Hepatic stellate cell (primary cell): ENCODE measurements at regions not wholly inside any gene's neighbourhood (a gene's known extent, or its start where the extent isn't known, plus 50 kb on each side); places are given as distances from the start of the nearest gene placed in this dataset.
A peak's percentile ranks its signal among the peaks of the same experiment; 100 is the strongest.

ENCODE experiments used
- DNase-seq: peaks from one replicate; pipeline ENCODE4 v3.0.0; 2011; ENCODE audit warnings: low spot score

DNA sequence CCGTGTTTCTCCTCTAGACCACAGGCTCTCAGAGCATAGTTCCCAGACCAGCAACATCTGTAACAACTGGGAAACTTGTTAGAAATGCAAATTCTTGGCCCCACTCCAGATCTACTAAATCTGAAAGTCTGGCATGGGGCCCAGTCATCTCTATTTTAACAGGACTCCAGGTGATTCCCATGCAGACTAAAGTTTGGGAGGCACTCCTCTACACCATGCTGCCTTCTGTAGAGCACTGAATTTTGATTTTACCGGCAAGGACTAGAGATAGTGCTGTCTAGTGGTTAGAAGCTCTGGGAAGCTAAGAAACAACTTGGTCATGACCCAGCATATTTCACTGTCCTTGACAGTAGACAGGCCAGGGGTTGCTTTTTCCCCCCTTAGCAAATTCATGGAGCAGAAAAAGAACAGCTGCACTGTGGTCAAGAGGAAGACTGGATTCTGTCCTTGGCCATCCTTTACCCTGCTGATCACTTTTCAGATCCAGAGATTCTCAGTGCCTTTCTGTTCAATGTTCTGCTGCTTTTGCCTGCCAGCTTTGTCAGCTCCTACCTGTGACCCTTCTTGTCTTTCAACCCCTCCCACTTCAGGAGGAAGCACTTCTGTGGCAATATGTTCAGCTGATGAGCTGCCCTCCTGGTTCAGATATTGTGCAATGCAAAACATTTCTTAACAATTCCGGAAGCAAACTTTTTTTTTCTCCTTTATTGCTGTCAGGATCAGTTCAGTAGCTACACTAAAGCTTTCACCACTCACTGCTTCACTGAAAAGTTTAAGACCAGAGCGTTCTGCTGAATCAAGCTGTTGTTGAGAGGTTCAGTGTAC lies 133.8 kb upstream of the NUDT4 start:
- no peak for DNase-seq

DNA sequence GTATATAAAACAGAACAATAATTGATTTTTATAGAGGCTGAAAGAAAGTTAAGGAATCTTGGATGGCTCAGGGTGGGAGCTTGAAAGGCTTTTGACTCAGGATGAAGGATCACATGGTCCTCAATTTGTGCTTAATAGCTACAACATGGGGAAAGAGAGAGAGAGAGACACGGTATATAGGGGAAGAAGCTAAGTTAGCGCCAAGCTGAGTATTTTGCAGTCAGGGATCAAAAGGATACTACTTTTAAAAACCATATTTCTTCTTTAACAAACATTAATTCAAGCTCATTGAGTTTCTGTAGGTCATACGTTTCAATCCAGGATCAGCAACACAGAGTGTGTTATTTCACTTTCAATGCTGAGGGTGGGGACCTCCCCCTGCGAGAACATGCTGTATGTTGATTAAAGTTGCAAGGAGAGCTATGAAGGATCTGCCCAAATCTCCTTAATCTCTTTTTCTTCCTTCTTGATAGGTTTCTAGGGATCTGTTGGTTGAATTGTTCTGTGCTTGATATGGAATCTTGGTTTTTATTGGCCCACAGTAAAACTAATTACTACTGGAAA lies 133.1 kb upstream of the NUDT4 start:
- no peak for DNase-seq

DNA sequence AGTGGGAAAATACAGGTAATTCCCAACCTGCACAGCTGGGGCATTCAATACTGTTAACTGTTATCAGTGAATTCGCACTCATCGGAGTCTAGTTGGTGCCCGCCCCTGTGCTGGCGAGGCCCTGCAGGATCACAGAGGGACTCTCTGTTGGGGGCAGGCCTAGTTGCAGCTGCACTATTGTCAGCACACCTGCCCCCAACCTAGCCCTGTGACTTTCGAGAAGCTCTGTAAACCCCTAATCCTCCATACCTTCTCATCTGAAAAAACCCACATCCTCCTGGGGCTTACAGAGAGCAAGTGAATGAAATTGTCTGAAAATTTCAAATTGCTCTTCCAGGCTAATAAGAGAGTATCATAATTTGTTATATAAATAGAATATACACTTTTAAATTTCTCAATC lies 132.2 kb upstream of the NUDT4 start:
- no peak for DNase-seq

DNA sequence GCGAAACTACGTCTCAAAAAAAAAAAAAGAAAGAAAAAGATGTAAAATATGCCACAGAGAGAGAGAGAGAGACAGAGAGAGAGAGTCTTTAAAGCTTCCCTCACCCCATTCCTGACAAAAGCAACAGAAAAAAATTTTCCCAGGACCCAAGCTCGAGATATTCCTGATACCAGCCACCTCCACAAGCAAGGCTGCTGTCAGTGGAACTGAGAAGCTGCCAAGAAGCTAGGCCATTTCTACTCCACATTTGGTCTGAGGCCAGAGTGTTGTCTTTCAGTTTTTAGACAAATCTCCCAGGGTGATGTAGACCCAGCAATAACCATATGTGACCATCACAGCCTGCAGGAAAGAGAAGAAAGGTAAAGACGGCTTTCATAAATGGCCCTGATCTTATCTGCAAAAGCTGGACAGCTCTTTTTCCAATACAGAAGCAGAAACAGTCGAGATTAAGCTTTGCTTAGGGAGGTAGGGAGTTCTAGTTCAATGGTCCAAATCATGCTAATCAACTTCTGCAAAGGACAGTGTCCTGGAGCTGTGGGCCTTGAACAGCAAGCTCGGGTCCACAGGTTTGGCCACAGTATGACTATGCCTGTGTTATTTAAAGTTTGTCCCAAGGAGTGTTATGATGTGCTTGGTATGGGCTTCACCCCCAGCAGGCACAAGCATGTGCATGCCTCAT lies 130.3 kb upstream of the NUDT4 start:
- DNase-seq = no peak

- DNase-seq = no peak
Observed at GRCh38 chr12:93252221-93252620, 125.5 kb upstream of the NUDT4 start.

GRCh38 chr12:93254911-93255310 lies 122.8 kb upstream of the NUDT4 start:
- no peak for DNase-seq

DNA sequence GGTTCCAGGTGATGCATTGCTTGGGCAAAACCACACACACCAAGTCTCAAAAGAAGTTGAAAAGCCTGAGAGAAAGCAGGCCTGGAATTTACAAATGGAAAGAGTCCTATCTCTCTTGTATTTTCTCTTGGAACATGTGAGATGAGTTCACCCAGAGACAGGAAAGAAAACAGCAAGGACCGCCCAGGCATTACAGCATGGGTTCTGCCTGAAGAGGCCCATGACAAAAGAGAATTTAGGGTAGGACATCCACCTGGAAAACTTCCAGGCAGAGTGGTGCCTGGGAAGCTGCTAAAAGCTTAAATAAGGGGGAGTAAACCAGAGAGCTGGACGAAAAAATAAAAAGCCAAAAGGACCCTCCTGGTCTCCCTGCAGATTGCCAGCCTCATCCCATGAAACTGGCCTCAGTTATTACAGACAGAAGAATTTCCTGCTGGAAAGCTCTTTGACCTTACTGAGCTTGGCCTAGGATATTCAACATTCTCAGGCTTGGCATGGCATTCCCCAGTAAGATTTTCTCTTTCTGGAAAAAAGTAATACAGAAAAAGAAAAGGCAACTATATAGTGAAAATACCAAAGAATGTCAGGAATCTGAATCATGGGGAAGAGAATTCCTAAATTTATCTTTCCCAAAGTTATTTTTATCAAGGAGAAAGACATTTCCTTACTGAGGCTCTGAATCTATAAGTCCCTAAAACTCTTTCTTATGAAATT lies 121.3 kb upstream of the NUDT4 start:
- DNase-seq = peak; percentile 21

GRCh38 chr12:93261505-93262094 lies 116.1 kb upstream of the NUDT4 start:
- DNase-seq = no peak

DNA sequence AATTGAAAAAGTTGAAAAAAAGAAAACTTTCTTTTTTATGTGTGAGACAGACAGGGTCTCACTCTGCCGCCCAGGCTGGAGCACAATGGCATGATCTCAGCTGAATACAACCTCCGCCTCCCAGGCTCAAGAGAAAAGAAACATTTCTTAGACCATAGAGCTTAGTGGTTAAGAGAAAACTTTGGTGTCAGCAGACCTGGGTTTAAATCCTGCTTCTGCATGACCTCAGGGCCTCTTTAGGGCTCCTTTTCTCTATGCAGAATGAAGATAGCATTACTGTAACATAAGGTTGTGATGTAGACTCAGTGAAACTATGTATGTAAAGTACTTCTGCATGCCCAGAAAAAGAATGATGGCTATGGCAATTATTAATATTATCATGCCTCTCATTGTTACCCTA lies 104.7 kb upstream of the NUDT4 start:
- DNase-seq = no peak

DNA sequence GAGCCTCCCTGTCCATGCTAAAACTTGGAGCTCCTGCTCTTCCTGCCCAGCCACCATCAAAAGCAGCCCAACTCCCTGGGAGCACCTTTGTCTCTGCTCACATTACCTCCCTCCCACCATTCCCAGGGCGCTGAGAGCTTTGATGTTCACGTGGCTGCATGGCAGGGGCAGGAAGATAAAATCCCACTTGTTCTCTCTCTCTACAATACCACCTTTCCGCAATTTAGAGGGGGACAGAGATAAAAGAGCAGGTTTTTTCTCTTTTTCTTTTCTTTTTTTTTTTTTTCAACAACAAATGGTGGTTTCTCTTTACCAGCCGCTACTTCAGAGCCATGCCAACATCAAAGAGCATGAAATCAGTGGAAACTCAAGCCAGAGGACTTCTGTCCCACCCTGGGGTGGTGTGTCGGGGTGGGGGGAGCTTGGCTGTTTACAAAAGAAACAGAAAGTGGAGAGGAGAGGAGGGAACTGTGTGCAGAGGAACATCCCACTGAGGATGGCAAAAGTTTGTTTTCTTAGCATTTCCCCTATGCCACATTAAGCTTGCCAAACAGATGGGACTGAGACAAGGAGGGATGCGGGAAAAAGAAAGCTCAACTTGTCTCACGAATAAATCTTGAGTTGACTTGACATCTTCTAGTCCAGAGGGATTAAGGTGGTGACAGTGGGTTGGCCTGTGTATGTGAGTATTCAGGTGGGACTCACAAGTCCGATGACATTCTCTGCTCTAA lies 103.7 kb upstream of the NUDT4 start:
- DNase-seq = no peak

- DNase-seq = no peak
Observed at GRCh38 chr12:93274937-93275336, 102.8 kb upstream of the NUDT4 start.

- no peak for DNase-seq
Observed at GRCh38 chr12:93275589-93275988, 102.1 kb upstream of the NUDT4 start.

- DNase-seq = no peak
Observed at GRCh38 chr12:93279565-93280412, 97.9 kb upstream of the NUDT4 start.

- DNase-seq = no peak
Observed at GRCh38 chr12:93287149-93287548, 90.6 kb upstream of the NUDT4 start.

GRCh38 chr12:93288626-93289025 lies 89.1 kb upstream of the NUDT4 start:
- DNase-seq = no peak

- DNase-seq = no peak
Observed at GRCh38 chr12:93290391-93290790, 87.3 kb upstream of the NUDT4 start.

DNA sequence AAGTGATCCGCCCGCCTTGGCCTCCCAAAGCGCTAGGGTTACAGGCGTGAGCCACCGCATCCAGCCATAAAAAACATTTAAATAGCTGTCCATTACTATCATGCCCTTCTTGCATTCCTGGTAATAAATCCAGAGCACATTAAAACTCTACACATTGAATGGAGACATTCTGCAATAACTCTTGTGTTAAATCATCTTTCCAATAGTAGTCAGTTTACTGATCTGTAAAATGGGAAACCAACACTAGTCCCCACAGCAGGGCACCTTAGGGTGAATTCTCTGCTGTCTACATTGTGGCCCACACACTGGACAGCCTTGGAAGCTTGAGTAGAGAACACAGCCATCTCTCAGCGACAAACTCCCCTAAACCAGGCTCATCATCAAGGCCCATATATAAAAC lies 85.5 kb upstream of the NUDT4 start:
- no peak for DNase-seq

DNA sequence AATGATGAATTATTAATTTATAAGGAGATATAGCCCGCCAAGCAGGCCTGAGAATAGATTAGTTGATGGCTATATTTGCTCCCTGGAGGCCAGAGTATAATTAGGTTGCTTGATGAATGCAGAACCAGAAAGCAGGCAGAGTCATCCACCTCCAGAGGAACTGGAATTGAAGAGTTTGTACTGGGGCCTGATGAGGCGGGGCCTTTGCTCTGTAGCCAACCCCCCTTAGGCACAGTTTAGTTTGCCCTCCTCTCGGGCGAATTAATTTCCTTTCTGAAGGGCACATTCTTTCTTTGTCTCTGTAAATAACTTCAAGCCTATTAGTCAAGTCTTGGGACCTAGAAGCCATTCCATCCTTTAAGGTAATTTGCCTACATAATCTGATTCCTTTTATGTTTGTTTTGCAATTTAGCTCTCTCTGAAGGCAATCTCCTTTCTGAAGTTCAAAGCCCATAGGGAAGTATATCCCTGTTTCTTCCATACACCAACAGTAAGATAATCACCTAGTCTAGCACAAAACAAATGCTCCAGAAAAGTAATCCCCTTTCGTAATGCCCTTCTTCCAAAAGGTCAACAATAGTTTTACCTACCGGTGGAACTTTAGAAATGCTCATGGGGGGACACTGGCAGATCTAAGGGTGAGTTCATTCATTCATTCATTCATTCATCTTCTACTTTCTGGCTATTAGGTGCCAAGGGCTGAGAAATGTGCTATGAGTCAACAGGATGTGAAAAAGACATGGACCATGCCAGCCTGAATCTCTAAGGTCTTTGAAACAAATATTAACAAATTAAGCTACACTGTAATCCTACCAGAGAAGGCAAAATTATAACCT lies 84.8 kb upstream of the NUDT4 start:
- DNase-seq = no peak

- no peak for DNase-seq
Observed at GRCh38 chr12:93297032-93297431, 80.7 kb upstream of the NUDT4 start.

- DNase-seq = no peak
Observed at GRCh38 chr12:93297536-93297935, 80.2 kb upstream of the NUDT4 start.
